HL-60 (cell line): ENCODE measurements at regions not wholly inside any gene's neighbourhood (a gene's known extent, or its start where the extent isn't known, plus 50 kb on each side); places are given as distances from the start of the nearest gene placed in this dataset.

Experiments
- DNase-seq, 2 experiments: peaks; one replicate each; pipeline ENCODE4 v3.0.0-alpha.2; 2010 to 2020; ENCODE audit warnings: low read depth in 1 of 2, low spot score in 1 of 2
- H3K27ac ChIP-seq: fragments of 250-450 bp; sonication (Bioruptor Pico); replicated peaks from 2 replicates; pipeline ENCODE4 v1.5.1; 2020; ENCODE audit warnings: mild to moderate bottlenecking, moderate library complexity
- H3K27me3 ChIP-seq: fragments of 250-450 bp; sonication (Bioruptor Pico); 2 replicates; pipeline ENCODE4 v1.5.1; 2021; ENCODE audit warnings: mild to moderate bottlenecking, moderate library complexity; ENCODE audit not compliant: insufficient read depth, poor library complexity, severe bottlenecking
- H3K4me3 ChIP-seq: replicated peaks from 2 replicates; pipeline ENCODE4 v1.5.1; 2011; ENCODE audit warnings: mild to moderate bottlenecking, control low read depth, low read length; ENCODE audit not compliant: insufficient read depth
- GABPA ChIP-seq: IDR thresholded peaks from 2 replicates; pipeline ENCODE4 v1.6.1; 2012; ENCODE audit warnings: low read depth
- POLR2AphosphoS5 ChIP-seq: IDR thresholded peaks from 2 replicates; pipeline ENCODE4 v1.6.1; 2012; ENCODE audit warnings: low read depth
- REST ChIP-seq: IDR thresholded peaks from 2 replicates; pipeline ENCODE4 v1.6.1; 2012; ENCODE audit warnings: low read depth; ENCODE audit not compliant: insufficient replicate concordance
- SPI1 ChIP-seq: IDR thresholded peaks from 2 replicates; pipeline ENCODE4 v1.6.1; 2012; ENCODE audit warnings: low read depth, mild to moderate bottlenecking, borderline replicate concordance
- TF ChIP-seq, protein P1 (sequence below): IDR thresholded peaks from one replicate; pipeline ENCODE4 v1.5.1; 2011; ENCODE audit warnings: low read length, control low read depth, inconsistent platforms; ENCODE audit not compliant: insufficient read depth

DNA sequence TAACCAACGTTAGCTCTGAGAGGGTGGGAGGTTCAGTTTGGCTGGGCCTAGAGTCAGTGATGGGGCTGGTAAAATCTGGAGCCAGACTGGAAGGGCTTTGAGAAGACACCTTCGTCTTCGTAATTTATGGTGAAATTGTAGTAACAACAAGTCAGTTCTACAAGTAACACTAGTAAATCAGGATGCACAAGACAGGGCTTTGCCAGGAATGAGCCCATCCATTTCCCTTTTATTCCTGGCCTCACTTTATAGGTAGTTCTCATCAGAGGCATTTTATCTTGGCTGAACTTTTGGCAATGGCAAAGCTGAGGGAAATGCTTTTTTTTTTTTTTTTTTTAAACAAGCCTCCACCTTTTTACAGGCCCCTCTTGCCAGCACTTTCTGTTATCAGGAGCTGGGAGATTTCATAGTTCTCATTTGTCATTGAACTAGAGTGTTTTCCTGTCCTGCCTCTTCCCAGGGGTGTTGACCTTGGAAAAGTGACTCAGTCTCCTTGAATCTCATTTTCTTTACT, 110.5 kb upstream of the KLF4 start:
- no peak overlapping the region for H3K27ac ChIP-seq
- no peaks in the 10 kb centered on the region for H3K27me3 ChIP-seq
- TF ChIP-seq GABPA (no peak), SPI1 (no peak), POLR2AphosphoS5 (no peak), REST (no peak)
- TF ChIP-seq, protein P1, sequence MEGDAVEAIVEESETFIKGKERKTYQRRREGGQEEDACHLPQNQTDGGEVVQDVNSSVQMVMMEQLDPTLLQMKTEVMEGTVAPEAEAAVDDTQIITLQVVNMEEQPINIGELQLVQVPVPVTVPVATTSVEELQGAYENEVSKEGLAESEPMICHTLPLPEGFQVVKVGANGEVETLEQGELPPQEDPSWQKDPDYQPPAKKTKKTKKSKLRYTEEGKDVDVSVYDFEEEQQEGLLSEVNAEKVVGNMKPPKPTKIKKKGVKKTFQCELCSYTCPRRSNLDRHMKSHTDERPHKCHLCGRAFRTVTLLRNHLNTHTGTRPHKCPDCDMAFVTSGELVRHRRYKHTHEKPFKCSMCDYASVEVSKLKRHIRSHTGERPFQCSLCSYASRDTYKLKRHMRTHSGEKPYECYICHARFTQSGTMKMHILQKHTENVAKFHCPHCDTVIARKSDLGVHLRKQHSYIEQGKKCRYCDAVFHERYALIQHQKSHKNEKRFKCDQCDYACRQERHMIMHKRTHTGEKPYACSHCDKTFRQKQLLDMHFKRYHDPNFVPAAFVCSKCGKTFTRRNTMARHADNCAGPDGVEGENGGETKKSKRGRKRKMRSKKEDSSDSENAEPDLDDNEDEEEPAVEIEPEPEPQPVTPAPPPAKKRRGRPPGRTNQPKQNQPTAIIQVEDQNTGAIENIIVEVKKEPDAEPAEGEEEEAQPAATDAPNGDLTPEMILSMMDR: no peak
- no peak for DNase-seq
- no peak overlapping the region for H3K4me3 ChIP-seq

GRCh38 chr9:107597743-107598217, 108.2 kb upstream of the KLF4 start:
- DNase-seq: no peak
- H3K4me3 ChIP-seq: no peak overlapping the region
- no peak for TF ChIP-seq REST
- TF ChIP-seq, protein P1: no peak
- no peak for TF ChIP-seq GABPA
- no peak for TF ChIP-seq SPI1
- TF ChIP-seq POLR2AphosphoS5: no peak
- H3K27me3 ChIP-seq: no peaks in the 10 kb centered on the region
- H3K27ac ChIP-seq: no peak overlapping the region

DNA sequence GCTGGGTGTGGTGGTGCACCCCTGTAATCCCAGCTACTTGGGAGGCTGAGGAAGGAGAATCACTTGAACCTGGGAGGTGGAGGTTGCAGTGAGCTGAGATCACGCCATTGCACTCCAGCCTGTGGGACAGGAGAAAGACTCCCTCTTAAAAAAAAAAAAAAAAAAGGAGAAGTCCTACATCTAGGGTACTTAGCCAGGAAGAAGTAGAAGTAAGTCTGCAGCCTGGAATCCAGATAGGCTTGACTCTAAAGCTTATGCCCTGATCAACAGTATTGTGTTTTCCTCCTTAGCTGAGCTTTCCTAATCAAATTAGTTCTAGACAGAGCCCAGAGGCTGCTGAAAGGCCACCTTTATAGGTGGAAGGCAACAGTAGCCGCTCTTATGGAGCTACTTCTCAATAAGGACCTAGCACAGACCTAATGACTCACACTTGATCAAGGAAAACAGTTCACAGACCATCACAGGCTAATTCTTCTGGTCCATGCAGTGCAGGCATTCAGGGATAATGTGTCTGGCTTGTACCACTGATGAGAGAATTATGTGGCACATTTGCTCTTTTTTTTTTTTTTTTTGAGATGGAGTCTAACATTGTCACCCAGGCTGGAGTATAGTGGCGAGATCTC, 105.5 kb upstream of the KLF4 start:
- no peak for TF ChIP-seq GABPA
- TF ChIP-seq SPI1: peak; percentile 78
- no peaks in the 10 kb centered on the region for H3K27me3 ChIP-seq
- DNase-seq: peak in 1 of 2 experiments; percentile 18
- no peak overlapping the region for H3K4me3 ChIP-seq
- H3K27ac ChIP-seq: no peak overlapping the region

- Histone ChIP-seq H3K27ac (no peak overlapping the region), H3K4me3 (no peak overlapping the region), H3K27me3 (no peaks in the 10 kb centered on the region)
- TF ChIP-seq SPI1: no peak
- TF ChIP-seq, protein P1: no peak
- no peak for TF ChIP-seq REST
- no peak for TF ChIP-seq GABPA
- no peak for TF ChIP-seq POLR2AphosphoS5
- no peak for DNase-seq
These were observed 103.8 kb upstream of the KLF4 start for GRCh38 chr9:107593224-107593870.
